SK-N-SH (cell line): ENCODE measurements at regions not wholly inside any gene's neighbourhood (a gene's known extent, or its start where the extent isn't known, plus 50 kb on each side); places are given as distances from the start of the nearest gene placed in this dataset.

ENCODE experiments used
- CTCF ChIP-seq: fragments of 200-600 bp; sonication (generic); IDR thresholded peaks from 2 replicates; pipeline ENCODE4 v1.6.1; 2017; ENCODE audit warnings: antibody characterized with exemption, mild to moderate bottlenecking, moderate library complexity
- EP300 ChIP-seq, 2 experiments: IDR thresholded peaks; 2 replicates each; pipeline versions ENCODE4 v1.4.0 to v1.6.1; 2012; ENCODE audit warnings: borderline replicate concordance in 1 of 2, low read depth in 1 of 2, low read length in 1 of 2
- POLR2AphosphoS5 ChIP-seq: IDR thresholded peaks from 2 replicates; pipeline ENCODE4 v1.6.1; 2012; ENCODE audit warnings: low read depth, low read length

- TF ChIP-seq EP300 (IDR thresholded peaks at IDR 0.05; ENCODE audit: borderline replicate concordance in 1 of 2, low read depth in 1 of 2, low read length in 1 of 2) (no peak), POLR2AphosphoS5 (no peak), CTCF (no peak)
Observed at GRCh38 chr5:165187815-165188214, 1682.4 kb downstream of the MAT2B start.
